ENCODE measurements at regions not wholly inside any gene's neighbourhood (a gene's known extent, or its start where the extent isn't known, plus 50 kb on each side); places are given as distances from the start of the nearest gene placed in this dataset.
A peak's percentile ranks its signal among the peaks of the same experiment; 100 is the strongest.

DNA sequence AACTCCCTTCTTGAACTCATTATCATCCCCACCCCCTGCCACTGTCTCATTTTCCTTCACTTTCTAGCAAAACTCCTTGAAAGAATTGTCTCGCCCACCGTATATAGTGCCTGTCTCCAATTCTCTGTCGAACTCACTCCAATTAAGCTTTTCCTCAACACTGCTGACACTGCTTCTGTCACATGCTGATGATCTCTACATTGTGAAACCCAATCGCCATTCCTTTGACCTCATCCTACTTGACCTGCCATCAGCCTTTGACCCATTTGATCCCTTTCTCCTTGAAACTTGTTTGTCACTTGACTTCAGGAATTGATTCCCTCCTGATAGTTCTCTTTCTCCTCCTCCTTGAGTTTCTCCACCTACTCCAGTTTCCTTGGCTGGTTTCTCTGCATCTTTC lies 54.8 kb downstream of the CCDC71L start:
- Histone ChIP-seq H3K27me3 (ENCODE audit: control insufficient read depth, insufficient read depth, low read length) (no peaks in the 10 kb centered on the region), H3K9ac (ENCODE audit: low read depth, low read length) (no peak overlapping the region), H3K27ac (ENCODE audit: low read depth, low read length) (no peak overlapping the region), H3K36me3 (ENCODE audit: control insufficient read depth, insufficient read depth, low read length) (no peaks in the 10 kb centered on the region), H3K4me3 (ENCODE audit: low read depth, low read length) (no peak overlapping the region), H3K9me3 (ENCODE audit: control insufficient read depth, insufficient read depth, low read length) (no peaks in the 10 kb centered on the region), H3K4me1 (ENCODE audit: control insufficient read depth, insufficient read depth, low read length) (peaks cover 5% of the 10 kb centered on the region; the same call in 1 of the 2 replicates)

- H3K27ac ChIP-seq (ENCODE audit: low read depth, low read length), result no peak overlapping the region
- no peak overlapping the region for H3K9ac ChIP-seq (ENCODE audit: low read depth, low read length)
- H3K4me3 ChIP-seq (ENCODE audit: low read depth, low read length), result no peak overlapping the region
- H3K27me3 ChIP-seq (ENCODE audit: control insufficient read depth, insufficient read depth, low read length), result no peaks in the 10 kb centered on the region
- H3K4me1 ChIP-seq (ENCODE audit: control insufficient read depth, insufficient read depth, low read length), result no peaks in the 10 kb centered on the region
- H3K36me3 ChIP-seq (ENCODE audit: control insufficient read depth, insufficient read depth, low read length), result no peaks in the 10 kb centered on the region
- no peaks in the 10 kb centered on the region for H3K9me3 ChIP-seq (ENCODE audit: control insufficient read depth, insufficient read depth, low read length)
Measured at GRCh38 chr7:106604971-106605370, 56.0 kb downstream of the CCDC71L start.

DNA sequence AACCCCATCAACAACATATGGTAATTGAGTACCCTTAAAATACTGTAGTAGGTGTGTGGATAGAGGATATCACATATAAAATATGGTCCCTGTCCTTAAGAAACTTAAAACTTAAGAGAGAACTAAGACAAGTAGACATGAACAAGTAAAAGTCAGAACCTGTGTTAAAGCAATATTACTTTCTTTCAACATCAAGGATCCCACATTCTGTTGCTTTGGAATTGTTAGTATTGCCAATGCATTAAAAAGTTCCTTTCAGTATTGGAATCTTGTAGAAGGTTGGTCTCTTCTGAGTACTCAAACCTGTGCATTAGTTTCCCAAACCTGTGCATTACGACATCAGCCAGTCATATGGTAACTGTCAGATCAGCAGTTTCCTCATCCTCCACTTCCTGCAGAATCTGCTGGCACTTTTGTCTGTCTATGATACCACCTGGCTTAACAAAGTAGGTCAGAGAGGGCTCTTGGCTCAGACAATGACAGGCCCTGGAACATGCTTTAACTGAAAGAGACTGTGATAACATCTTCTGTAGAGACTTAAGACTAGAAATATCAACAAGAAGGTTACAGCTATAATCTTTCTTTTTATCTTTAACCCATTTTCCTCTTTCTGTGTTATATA lies 56.5 kb downstream of the CCDC71L start:
- Histone ChIP-seq H3K27me3 (ENCODE audit: control insufficient read depth, insufficient read depth, low read length) (no peaks in the 10 kb centered on the region), H3K36me3 (ENCODE audit: control insufficient read depth, insufficient read depth, low read length) (no peaks in the 10 kb centered on the region), H3K9ac (ENCODE audit: low read depth, low read length) (no peak overlapping the region), H3K4me3 (ENCODE audit: low read depth, low read length) (no peak overlapping the region), H3K9me3 (ENCODE audit: control insufficient read depth, insufficient read depth, low read length) (no peaks in the 10 kb centered on the region), H3K27ac (ENCODE audit: low read depth, low read length) (no peak overlapping the region), H3K4me1 (ENCODE audit: control insufficient read depth, insufficient read depth, low read length) (no peaks in the 10 kb centered on the region)

DNA sequence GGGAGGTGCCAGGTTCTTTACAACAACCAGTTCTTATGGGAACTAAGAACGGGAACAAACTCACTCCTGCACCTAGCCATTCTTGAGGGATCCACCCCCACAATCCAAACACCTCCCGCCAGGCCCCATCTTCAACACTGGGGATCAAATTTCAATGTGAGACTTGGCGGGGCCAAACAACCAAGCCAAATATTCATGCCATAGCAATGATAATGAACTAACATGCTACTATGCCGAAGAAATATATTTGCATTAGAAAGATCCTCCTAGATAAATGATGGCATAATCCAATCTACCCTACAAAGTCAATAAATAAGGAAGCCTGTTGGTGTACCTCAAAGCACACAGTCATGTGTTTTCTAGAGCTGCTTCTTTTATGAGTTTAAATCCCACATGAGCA lies 57.6 kb downstream of the CCDC71L start:
- Histone ChIP-seq H3K27me3 (ENCODE audit: control insufficient read depth, insufficient read depth, low read length) (no peaks in the 10 kb centered on the region), H3K9ac (ENCODE audit: low read depth, low read length) (no peak overlapping the region), H3K9me3 (ENCODE audit: control insufficient read depth, insufficient read depth, low read length) (no peaks in the 10 kb centered on the region), H3K36me3 (ENCODE audit: control insufficient read depth, insufficient read depth, low read length) (no peaks in the 10 kb centered on the region), H3K4me3 (ENCODE audit: low read depth, low read length) (no peak overlapping the region), H3K4me1 (ENCODE audit: control insufficient read depth, insufficient read depth, low read length) (no peaks in the 10 kb centered on the region), H3K27ac (ENCODE audit: low read depth, low read length) (no peak overlapping the region)

GRCh38 chr7:106602062-106602461 lies 58.9 kb downstream of the CCDC71L start:
- Histone ChIP-seq H3K9me3 (ENCODE audit: control insufficient read depth, insufficient read depth, low read length) (no peaks in the 10 kb centered on the region), H3K27ac (ENCODE audit: low read depth, low read length) (no peak overlapping the region), H3K4me1 (ENCODE audit: control insufficient read depth, insufficient read depth, low read length) (no peaks in the 10 kb centered on the region)

DNA sequence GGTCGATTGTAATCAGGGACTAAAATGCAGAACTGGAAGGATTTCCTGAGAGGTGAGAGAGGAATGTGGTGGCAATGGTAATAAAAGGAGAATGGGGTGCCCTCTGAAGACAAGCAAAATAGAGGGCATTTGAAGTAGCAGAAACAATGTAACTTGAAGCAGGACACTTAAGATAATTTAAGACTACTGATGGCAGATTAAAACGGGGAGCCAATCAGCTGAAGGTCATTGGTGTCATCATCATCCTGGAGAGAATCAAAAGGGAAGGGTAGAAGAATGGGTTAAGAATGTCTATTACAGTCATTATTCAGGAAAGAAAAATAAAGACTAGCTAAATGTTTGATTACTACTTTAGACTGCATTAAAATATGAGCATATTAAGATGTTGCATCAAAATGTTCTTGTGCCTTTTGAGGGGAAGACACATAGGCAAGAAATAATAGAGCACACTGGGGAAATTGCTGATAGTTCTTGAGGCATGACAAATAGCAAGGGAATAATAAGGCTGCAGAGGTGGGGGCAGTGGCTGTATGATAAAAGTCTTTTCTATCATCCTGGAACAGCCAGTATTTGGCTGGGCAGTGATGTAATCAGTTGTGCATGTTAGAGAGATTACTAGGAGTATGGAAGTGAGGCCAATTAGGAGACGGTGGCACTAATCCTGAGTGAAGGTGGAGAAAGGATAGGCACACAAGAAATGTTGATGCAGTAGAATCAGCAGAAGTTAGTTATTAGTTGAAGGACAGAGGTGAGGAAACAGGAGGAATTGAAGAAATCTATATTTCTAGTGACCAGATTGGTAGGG lies 60.2 kb downstream of the CCDC71L start:
- Histone ChIP-seq H3K27me3 (ENCODE audit: control insufficient read depth, insufficient read depth, low read length) (no peaks in the 10 kb centered on the region), H3K9me3 (ENCODE audit: control insufficient read depth, insufficient read depth, low read length) (no peaks in the 10 kb centered on the region), H3K9ac (ENCODE audit: low read depth, low read length) (no peak overlapping the region), H3K27ac (ENCODE audit: low read depth, low read length) (no peak overlapping the region), H3K4me3 (ENCODE audit: low read depth, low read length) (no peak overlapping the region), H3K4me1 (ENCODE audit: control insufficient read depth, insufficient read depth, low read length) (no peaks in the 10 kb centered on the region), H3K36me3 (ENCODE audit: control insufficient read depth, insufficient read depth, low read length) (no peaks in the 10 kb centered on the region)

More at GRCh38 chr7:106602062-106602461, 58.9 kb downstream of the CCDC71L start:
- Histone ChIP-seq H3K27me3 (ENCODE audit: control insufficient read depth, insufficient read depth, low read length) (no peaks in the 10 kb centered on the region), H3K9ac (ENCODE audit: low read depth, low read length) (no peak overlapping the region), H3K4me3 (ENCODE audit: low read depth, low read length) (no peak overlapping the region), H3K36me3 (ENCODE audit: control insufficient read depth, insufficient read depth, low read length) (no peaks in the 10 kb centered on the region)

DNA sequence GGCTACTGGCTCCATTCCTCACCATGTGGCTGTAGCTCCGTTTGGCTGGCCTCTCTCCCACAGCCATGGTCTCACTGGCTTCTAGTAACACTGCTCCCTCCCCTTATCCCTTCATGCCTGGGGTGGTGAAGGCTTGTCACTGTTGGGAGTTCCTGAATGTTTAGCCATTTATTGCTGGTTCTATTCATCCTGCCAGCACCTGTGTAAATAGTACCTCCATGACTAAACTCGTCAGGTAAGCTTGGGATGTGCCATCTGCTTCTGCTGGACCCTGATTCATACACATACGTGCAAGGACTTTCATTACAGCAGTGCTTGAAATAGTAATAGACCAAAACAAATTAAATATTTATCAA lies 61.6 kb downstream of the CCDC71L start:
- no peak overlapping the region for H3K9ac ChIP-seq (ENCODE audit: low read depth, low read length)
- no peak overlapping the region for H3K27ac ChIP-seq (ENCODE audit: low read depth, low read length)
- H3K9me3 ChIP-seq (ENCODE audit: control insufficient read depth, insufficient read depth, low read length), result no peaks in the 10 kb centered on the region

DNA sequence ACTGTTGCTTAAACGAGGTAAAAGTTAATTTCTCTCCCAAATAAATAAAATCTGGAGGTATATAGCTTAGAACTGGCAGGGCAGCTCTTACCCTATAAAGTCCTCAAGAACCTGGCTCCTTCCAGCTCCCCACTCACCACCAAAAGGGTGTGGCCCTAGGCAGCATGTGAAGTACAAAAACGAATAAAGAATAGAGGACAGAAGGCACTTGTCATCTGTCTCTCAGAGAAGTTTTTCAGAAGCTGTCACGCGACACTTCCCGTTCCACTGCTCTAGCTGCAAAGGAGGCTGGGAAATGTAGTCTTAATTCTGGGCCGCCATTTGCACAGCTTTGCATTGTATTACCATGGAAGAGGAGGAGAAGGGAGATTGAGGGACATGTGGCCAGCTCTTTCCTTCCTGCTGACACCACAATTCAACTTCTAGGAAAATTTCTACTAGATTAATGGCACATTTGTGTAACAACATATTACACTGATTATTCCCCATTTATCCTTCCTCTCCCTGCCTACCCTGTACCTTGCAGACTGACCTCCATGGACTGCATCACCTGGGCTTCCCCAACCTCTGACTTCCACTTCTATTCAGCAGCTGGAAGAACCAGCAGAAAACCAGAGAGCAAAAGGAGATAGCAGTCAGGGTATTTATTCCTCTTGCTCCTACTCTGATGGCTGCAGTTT lies 62.2 kb downstream of the CCDC71L start:
- Histone ChIP-seq H3K27me3 (ENCODE audit: control insufficient read depth, insufficient read depth, low read length) (no peaks in the 10 kb centered on the region), H3K27ac (ENCODE audit: low read depth, low read length) (no peak overlapping the region), H3K9ac (ENCODE audit: low read depth, low read length) (no peak overlapping the region), H3K4me1 (ENCODE audit: control insufficient read depth, insufficient read depth, low read length) (no peaks in the 10 kb centered on the region), H3K4me3 (ENCODE audit: low read depth, low read length) (peak overlapping the region; percentile 55), H3K36me3 (ENCODE audit: control insufficient read depth, insufficient read depth, low read length) (no peaks in the 10 kb centered on the region), H3K9me3 (ENCODE audit: control insufficient read depth, insufficient read depth, low read length) (no peaks in the 10 kb centered on the region)

More for the DNA sequence above, 61.6 kb downstream of the CCDC71L start:
- no peaks in the 10 kb centered on the region for H3K27me3 ChIP-seq (ENCODE audit: control insufficient read depth, insufficient read depth, low read length)
- no peaks in the 10 kb centered on the region for H3K4me1 ChIP-seq (ENCODE audit: control insufficient read depth, insufficient read depth, low read length)
- H3K36me3 ChIP-seq (ENCODE audit: control insufficient read depth, insufficient read depth, low read length), result no peaks in the 10 kb centered on the region
- no peak overlapping the region for H3K4me3 ChIP-seq (ENCODE audit: low read depth, low read length)

DNA sequence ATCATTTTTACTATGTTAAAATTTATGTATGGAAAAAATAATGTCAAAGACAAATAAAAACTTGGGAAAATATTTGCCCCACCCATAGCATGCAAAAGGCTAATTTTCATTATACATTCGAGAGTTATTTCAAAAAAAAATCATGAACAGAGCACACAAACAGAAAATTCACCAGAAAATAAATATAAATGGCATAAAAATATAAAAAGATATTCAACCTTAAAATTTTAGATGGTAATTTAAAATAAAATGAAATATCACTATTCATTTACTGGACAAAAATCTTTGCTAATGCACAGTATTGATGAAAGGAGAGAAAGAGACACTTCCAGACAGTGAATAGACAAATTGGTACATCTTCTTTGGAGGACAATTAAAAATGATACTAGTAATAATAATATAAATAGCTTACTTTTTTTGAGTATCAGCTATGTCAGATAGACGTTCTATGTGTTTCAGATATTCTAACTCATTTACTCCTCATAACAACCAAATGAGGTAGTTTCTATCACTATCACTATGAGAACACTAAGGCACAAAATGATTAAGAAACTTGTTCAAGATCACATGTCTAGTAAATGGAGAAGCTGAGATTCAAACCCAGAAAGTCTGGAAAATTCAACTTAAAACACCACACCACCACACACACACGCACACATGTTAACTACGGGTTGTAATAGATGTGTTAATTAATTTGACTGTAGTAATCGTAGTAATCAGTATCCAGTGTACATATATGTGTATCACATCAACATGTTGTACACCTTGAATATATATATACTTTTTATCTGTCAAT lies 63.0 kb downstream of the CCDC71L start:
- Histone ChIP-seq H3K9ac (ENCODE audit: low read depth, low read length) (no peak overlapping the region), H3K4me1 (ENCODE audit: control insufficient read depth, insufficient read depth, low read length) (no peaks in the 10 kb centered on the region), H3K27ac (ENCODE audit: low read depth, low read length) (no peak overlapping the region), H3K36me3 (ENCODE audit: control insufficient read depth, insufficient read depth, low read length) (no peaks in the 10 kb centered on the region), H3K27me3 (ENCODE audit: control insufficient read depth, insufficient read depth, low read length) (no peaks in the 10 kb centered on the region), H3K4me3 (ENCODE audit: low read depth, low read length) (peak overlapping the region; percentile 55; the same call in 1 of the 2 replicates), H3K9me3 (ENCODE audit: control insufficient read depth, insufficient read depth, low read length) (no peaks in the 10 kb centered on the region)

- Histone ChIP-seq H3K27me3 (ENCODE audit: control insufficient read depth, insufficient read depth, low read length) (no peaks in the 10 kb centered on the region), H3K27ac (ENCODE audit: low read depth, low read length) (no peak overlapping the region), H3K36me3 (ENCODE audit: control insufficient read depth, insufficient read depth, low read length) (no peaks in the 10 kb centered on the region), H3K9ac (ENCODE audit: low read depth, low read length) (no peak overlapping the region), H3K4me3 (ENCODE audit: low read depth, low read length) (no peak overlapping the region), H3K4me1 (ENCODE audit: control insufficient read depth, insufficient read depth, low read length) (no peaks in the 10 kb centered on the region), H3K9me3 (ENCODE audit: control insufficient read depth, insufficient read depth, low read length) (no peaks in the 10 kb centered on the region)
Measured at GRCh38 chr7:106597014-106597413, 63.9 kb downstream of the CCDC71L start.

Data from HUES48 (cell line).